ENCODE measurements at regions not wholly inside any gene's neighbourhood (a gene's known extent, or its start where the extent isn't known, plus 50 kb on each side); places are given as distances from the start of the nearest gene placed in this dataset.

DNA sequence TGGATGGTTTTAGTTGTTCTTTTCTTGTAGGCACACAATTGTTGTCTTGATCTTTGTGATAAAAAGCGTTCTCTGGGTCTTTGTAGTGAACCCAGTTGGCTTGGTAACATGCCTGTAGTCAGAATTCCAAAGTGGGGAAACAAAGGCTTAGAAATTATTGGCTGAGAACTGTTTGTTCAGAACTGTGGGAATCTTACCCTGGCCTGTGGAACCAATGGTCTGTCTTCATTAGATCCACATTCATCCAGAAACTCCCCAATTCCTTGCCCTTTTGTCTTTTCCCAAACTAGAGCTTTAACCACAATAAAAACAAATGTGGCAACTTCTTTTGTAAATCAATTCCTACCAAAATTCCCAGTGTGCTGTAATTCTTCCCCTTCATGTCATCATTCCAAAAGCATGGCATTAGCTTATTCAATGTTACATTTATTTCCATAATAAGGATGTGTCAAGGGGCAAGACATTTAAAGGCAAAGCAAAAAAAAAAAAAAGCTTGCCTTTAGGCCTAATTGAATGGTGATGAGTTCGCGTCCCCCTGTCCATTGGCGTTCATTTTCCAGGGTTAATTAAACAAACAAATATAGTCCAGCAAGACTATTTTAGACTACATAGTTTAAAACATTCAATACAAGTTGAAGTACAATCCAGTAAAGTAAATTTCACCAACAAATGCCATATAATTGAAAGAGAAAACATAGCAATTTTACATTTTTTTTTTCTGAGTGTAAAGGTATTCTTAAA, 249.8 kb upstream of the ZNF608 start:
- no peaks in the 10 kb centered on the region for H3K4me1 Mint-ChIP-seq (ENCODE audit: low read depth, unreplicated experiment)

DNA sequence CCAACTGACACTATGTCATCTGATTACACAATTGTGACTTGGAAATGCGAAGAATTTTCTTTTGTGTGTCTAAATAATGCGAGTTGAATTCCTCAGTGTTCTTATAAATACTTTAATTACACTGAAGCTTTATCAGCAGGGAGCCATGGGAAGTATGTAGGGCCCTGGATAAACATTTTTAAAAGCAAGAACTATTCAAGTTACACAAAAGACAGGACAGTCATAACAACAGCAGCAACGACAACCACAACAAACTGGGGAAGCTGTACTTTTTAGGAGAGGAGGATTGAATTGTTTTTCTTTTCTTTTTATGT, 250.3 kb upstream of the ZNF608 start:
- Mint-ChIP-seq H3K27ac (ENCODE audit: unreplicated experiment) (no peak overlapping the region), H3K4me3 (ENCODE audit: unreplicated experiment) (no peak overlapping the region), H3K27me3 (ENCODE audit: unreplicated experiment) (no peaks in the 10 kb centered on the region), H3K36me3 (ENCODE audit: unreplicated experiment) (no peaks in the 10 kb centered on the region), H3K4me1 (ENCODE audit: low read depth, unreplicated experiment) (no peaks in the 10 kb centered on the region), H3K9me3 (ENCODE audit: unreplicated experiment) (no peaks in the 10 kb centered on the region)
- TF ChIP-seq, protein P1, sequence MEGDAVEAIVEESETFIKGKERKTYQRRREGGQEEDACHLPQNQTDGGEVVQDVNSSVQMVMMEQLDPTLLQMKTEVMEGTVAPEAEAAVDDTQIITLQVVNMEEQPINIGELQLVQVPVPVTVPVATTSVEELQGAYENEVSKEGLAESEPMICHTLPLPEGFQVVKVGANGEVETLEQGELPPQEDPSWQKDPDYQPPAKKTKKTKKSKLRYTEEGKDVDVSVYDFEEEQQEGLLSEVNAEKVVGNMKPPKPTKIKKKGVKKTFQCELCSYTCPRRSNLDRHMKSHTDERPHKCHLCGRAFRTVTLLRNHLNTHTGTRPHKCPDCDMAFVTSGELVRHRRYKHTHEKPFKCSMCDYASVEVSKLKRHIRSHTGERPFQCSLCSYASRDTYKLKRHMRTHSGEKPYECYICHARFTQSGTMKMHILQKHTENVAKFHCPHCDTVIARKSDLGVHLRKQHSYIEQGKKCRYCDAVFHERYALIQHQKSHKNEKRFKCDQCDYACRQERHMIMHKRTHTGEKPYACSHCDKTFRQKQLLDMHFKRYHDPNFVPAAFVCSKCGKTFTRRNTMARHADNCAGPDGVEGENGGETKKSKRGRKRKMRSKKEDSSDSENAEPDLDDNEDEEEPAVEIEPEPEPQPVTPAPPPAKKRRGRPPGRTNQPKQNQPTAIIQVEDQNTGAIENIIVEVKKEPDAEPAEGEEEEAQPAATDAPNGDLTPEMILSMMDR (IDR thresholded peaks at IDR 0.05; ENCODE audit: partially characterized antibody, unreplicated experiment): no peak
- DNase-seq: no peak

More for the DNA sequence above, 249.8 kb upstream of the ZNF608 start:
- TF ChIP-seq, protein P1 (IDR thresholded peaks at IDR 0.05; ENCODE audit: partially characterized antibody, unreplicated experiment): no peak
- DNase-seq: no peak
- no peak overlapping the region for H3K4me3 Mint-ChIP-seq (ENCODE audit: unreplicated experiment)
- H3K27ac Mint-ChIP-seq (ENCODE audit: unreplicated experiment): no peak overlapping the region
- H3K9me3 Mint-ChIP-seq (ENCODE audit: unreplicated experiment): no peaks in the 10 kb centered on the region
- H3K27me3 Mint-ChIP-seq (ENCODE audit: unreplicated experiment): no peaks in the 10 kb centered on the region
- no peaks in the 10 kb centered on the region for H3K36me3 Mint-ChIP-seq (ENCODE audit: unreplicated experiment)

DNA sequence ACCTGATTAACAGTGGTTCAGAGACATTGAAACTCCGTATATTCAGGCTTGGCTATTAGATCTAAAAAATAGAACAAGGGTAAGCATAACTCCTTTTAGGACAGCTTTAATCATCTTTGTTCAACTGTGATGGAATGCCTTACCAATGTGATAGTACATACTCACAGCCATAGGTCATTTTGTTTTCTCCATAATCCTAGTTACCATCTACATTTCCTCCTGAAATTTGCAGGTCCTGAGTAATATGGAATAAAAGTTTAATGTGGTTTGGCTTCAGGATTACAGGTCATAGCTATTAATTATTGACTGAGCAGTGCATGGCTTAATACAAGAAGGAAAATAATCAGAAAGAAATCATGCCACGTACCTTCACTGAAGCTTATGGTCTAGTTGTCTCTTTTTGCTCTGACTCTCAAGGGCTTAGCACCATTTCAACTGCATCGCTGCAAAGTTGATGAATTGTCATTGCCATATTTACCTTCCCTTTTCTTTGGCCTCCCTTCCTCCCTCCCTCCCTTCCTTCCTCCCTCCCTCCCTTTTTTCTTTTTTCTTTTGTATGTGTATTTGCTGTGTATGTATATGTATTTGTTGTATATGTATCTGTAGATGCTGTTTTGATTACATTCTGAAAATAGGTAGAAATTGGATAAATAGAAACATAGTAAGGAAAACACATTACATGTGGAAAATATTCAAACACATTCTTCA, 250.9 kb upstream of the ZNF608 start:
- Mint-ChIP-seq H3K4me3 (ENCODE audit: unreplicated experiment) (no peak overlapping the region), H3K36me3 (ENCODE audit: unreplicated experiment) (no peaks in the 10 kb centered on the region), H3K9me3 (ENCODE audit: unreplicated experiment) (no peaks in the 10 kb centered on the region), H3K27ac (ENCODE audit: unreplicated experiment) (no peak overlapping the region), H3K4me1 (ENCODE audit: low read depth, unreplicated experiment) (no peaks in the 10 kb centered on the region), H3K27me3 (ENCODE audit: unreplicated experiment) (no peaks in the 10 kb centered on the region)
- DNase-seq: no peak
- TF ChIP-seq, protein P1 (IDR thresholded peaks at IDR 0.05; ENCODE audit: partially characterized antibody, unreplicated experiment): no peak

DNA sequence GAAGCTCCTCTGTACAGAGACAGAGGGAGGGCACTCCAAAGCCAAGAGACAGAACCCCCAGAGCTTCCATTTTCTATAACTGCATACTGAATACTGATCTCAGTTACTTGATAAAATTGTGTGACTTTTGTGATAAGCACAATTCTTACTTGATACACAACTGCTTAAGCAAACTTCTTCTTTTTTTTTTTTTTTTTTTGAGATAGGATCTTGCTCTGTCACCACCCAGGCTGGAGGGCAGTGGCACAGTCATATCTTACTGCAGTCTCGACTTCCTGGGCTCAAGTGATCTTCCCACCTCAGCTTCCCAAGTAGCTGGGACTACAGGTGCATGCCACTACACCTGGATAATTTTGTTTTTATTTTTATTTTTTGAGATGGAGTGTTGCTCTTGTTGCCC, 252.1 kb upstream of the ZNF608 start:
- Mint-ChIP-seq H3K4me3 (ENCODE audit: unreplicated experiment) (no peak overlapping the region), H3K9me3 (ENCODE audit: unreplicated experiment) (no peaks in the 10 kb centered on the region), H3K36me3 (ENCODE audit: unreplicated experiment) (no peaks in the 10 kb centered on the region), H3K4me1 (ENCODE audit: low read depth, unreplicated experiment) (no peaks in the 10 kb centered on the region), H3K27ac (ENCODE audit: unreplicated experiment) (no peak overlapping the region), H3K27me3 (ENCODE audit: unreplicated experiment) (no peaks in the 10 kb centered on the region)
- no peak for DNase-seq
- TF ChIP-seq, protein P1 (IDR thresholded peaks at IDR 0.05; ENCODE audit: partially characterized antibody, unreplicated experiment): no peak

Data from glutamatergic neuron (in vitro differentiated cells).